WTC11 (cell line): ENCODE measurements at regions not wholly inside any gene's neighbourhood (a gene's known extent, or its start where the extent isn't known, plus 50 kb on each side); places are given as distances from the start of the nearest gene placed in this dataset.

ENCODE experiments used
- ATAC-seq: fragments of 200-7000 bp; cut with Tn5 transposase; 2 replicates; pipeline ENCODE4 v1.10.0; 2021; ENCODE audit warnings: mild to moderate bottlenecking, moderate library complexity
- CTCF ChIA-PET: fragments of 300-600 bp; sonication (Branson Sonifier 250); formaldehyde crosslinking; loops from one replicate; lab custom pipeline; 2021; ENCODE audit warnings: antibody characterized with exemption; lab: Charles Lee
- POLR2A ChIA-PET: fragments of 350-600 bp; sonication (Branson Sonifier 250); formaldehyde crosslinking; loops from one replicate; lab custom pipeline; 2021; ENCODE audit warnings: antibody characterized with exemption; lab: Charles Lee
- DNase-seq: peaks from one replicate; pipeline ENCODE4 v3.0.0; 2021; ENCODE audit warnings: low spot score
- H3K27ac Mint-ChIP-seq: 2 replicates; pipeline ENCODE4 v1.8.0; 2021; ENCODE audit warnings: mixed read lengths
- H3K27me3 Mint-ChIP-seq: 2 replicates; pipeline ENCODE4 v1.8.0; 2021; ENCODE audit warnings: low read depth, mild to moderate bottlenecking, moderate library complexity, mixed read lengths
- H3K36me3 Mint-ChIP-seq: 2 replicates; pipeline ENCODE4 v1.8.0; 2021; ENCODE audit warnings: mixed read lengths
- H3K4me1 Mint-ChIP-seq: 2 replicates; pipeline ENCODE4 v1.8.0; 2022; ENCODE audit warnings: mixed read lengths
- H3K4me3 Mint-ChIP-seq: 2 replicates; pipeline ENCODE4 v1.8.0; 2021; ENCODE audit warnings: mild to moderate bottlenecking, moderate library complexity, mixed read lengths
- H3K9me3 Mint-ChIP-seq: 2 replicates; pipeline ENCODE4 v1.8.0; 2021; ENCODE audit warnings: mixed read lengths
- EMX1 ChIP-seq: fragments of 250-450 bp; sonication (Bioruptor Pico); IDR thresholded peaks from 2 replicates; pipeline ENCODE4 v1.8.0; 2021; ENCODE audit warnings: mild to moderate bottlenecking
- FOXP1 ChIP-seq: sonication (generic); formaldehyde crosslinking; IDR thresholded peaks from 2 replicates; pipeline ENCODE4 v1.8.0; 2022; ENCODE audit warnings: missing genetic modification reagents, mild to moderate bottlenecking, moderate library complexity, borderline replicate concordance
- GRHL2 ChIP-seq: fragments of 250-450 bp; sonication (Bioruptor Pico); IDR thresholded peaks from 2 replicates; pipeline ENCODE4 v1.8.0; 2022; ENCODE audit warnings: mild to moderate bottlenecking, moderate library complexity; ENCODE audit not compliant: insufficient replicate concordance, severe bottlenecking
- JUN ChIP-seq: sonication (generic); formaldehyde crosslinking; IDR thresholded peaks from 2 replicates; pipeline ENCODE4 v1.8.0; 2023; ENCODE audit warnings: mild to moderate bottlenecking, missing genetic modification reagents
- MXD4 ChIP-seq: fragments of 250-450 bp; sonication (Bioruptor Pico); IDR thresholded peaks from 2 replicates; pipeline ENCODE4 v1.8.0; 2021; ENCODE audit warnings: mild to moderate bottlenecking, moderate library complexity, borderline replicate concordance
- NFYB ChIP-seq: sonication (generic); formaldehyde crosslinking; conservative IDR thresholded peaks from 2 replicates; pipeline ENCODE4 v1.8.0; 2022; ENCODE audit warnings: low read depth, missing genetic modification reagents
- NR2C2 ChIP-seq: sonication (generic); formaldehyde crosslinking; IDR thresholded peaks from 2 replicates; pipeline ENCODE4 v1.8.0; 2022; ENCODE audit warnings: mild to moderate bottlenecking, missing genetic modification reagents
- SOX15 ChIP-seq: fragments of 250-450 bp; sonication (Bioruptor Pico); IDR thresholded peaks from 2 replicates; pipeline ENCODE4 v1.9.0; 2021; ENCODE audit warnings: mild to moderate bottlenecking
- TEAD1 ChIP-seq: sonication (generic); formaldehyde crosslinking; IDR thresholded peaks from 2 replicates; pipeline ENCODE4 v1.8.0; 2022; ENCODE audit warnings: mild to moderate bottlenecking, missing genetic modification reagents
- ZNF263 ChIP-seq: sonication (generic); formaldehyde crosslinking; IDR thresholded peaks from 2 replicates; pipeline ENCODE4 v1.8.1; 2022; ENCODE audit warnings: low read depth, mild to moderate bottlenecking, moderate library complexity, missing genetic modification reagents
- ZNF317 ChIP-seq: sonication (generic); formaldehyde crosslinking; IDR thresholded peaks from 2 replicates; pipeline ENCODE4 v1.8.1; 2023; ENCODE audit warnings: low read depth, mild to moderate bottlenecking, moderate library complexity, missing genetic modification reagents, borderline replicate concordance
- TF ChIP-seq, protein P1 (sequence below): sonication (generic); formaldehyde crosslinking; IDR thresholded peaks from 2 replicates; pipeline ENCODE4 v1.8.0; 2022; ENCODE audit warnings: missing genetic modification reagents
- TF ChIP-seq, protein P2 (sequence below): fragments of 250-450 bp; sonication (Bioruptor Pico); IDR thresholded peaks from 2 replicates; pipeline ENCODE4 v1.9.0; 2021; ENCODE audit warnings: mild to moderate bottlenecking, borderline replicate concordance
- TF ChIP-seq, protein P3 (sequence below): sonication (generic); formaldehyde crosslinking; IDR thresholded peaks from 2 replicates; pipeline ENCODE4 v1.8.0; 2023; ENCODE audit warnings: missing genetic modification reagents
- TF ChIP-seq, protein P4 (sequence below): fragments of 250-450 bp; sonication (Bioruptor Pico); IDR thresholded peaks from 2 replicates; pipeline ENCODE4 v1.9.0; 2021; ENCODE audit warnings: mild to moderate bottlenecking
- TF ChIP-seq, protein P5 (sequence below): sonication (generic); formaldehyde crosslinking; IDR thresholded peaks from 2 replicates; pipeline ENCODE4 v1.8.1; 2023; ENCODE audit warnings: mild to moderate bottlenecking, missing genetic modification reagents, borderline replicate concordance
- TF ChIP-seq, protein P6 (sequence below): sonication (generic); formaldehyde crosslinking; IDR thresholded peaks from 2 replicates; pipeline ENCODE4 v1.8.1; 2022; ENCODE audit warnings: missing genetic modification reagents, borderline replicate concordance
- TF ChIP-seq, protein P7 (sequence below): sonication (generic); formaldehyde crosslinking; IDR thresholded peaks from 2 replicates; pipeline ENCODE4 v1.8.1; 2022; ENCODE audit warnings: low read depth, mild to moderate bottlenecking, moderate library complexity, missing genetic modification reagents, borderline replicate concordance

DNA sequence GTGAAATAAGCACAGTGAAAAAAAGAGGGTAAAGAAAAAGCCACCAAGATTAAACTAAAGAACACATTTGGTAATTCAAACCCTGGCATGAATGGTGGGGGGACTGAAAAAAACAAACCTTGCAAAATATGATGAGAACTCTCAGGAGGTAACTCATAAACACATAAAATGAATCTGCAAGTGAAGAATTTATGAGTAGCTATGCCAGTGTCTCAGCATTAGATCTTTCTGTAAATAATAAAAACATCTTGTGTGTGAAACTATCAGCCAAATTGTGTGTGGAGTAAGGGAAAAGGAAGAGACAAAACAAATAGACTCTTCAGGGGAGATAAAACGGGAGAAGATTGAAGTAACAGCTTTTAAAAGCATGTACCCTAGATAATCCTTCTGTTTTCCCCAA is 129.6 kb upstream of the SPEF2 start (continued):
- TF ChIP-seq, protein P1, sequence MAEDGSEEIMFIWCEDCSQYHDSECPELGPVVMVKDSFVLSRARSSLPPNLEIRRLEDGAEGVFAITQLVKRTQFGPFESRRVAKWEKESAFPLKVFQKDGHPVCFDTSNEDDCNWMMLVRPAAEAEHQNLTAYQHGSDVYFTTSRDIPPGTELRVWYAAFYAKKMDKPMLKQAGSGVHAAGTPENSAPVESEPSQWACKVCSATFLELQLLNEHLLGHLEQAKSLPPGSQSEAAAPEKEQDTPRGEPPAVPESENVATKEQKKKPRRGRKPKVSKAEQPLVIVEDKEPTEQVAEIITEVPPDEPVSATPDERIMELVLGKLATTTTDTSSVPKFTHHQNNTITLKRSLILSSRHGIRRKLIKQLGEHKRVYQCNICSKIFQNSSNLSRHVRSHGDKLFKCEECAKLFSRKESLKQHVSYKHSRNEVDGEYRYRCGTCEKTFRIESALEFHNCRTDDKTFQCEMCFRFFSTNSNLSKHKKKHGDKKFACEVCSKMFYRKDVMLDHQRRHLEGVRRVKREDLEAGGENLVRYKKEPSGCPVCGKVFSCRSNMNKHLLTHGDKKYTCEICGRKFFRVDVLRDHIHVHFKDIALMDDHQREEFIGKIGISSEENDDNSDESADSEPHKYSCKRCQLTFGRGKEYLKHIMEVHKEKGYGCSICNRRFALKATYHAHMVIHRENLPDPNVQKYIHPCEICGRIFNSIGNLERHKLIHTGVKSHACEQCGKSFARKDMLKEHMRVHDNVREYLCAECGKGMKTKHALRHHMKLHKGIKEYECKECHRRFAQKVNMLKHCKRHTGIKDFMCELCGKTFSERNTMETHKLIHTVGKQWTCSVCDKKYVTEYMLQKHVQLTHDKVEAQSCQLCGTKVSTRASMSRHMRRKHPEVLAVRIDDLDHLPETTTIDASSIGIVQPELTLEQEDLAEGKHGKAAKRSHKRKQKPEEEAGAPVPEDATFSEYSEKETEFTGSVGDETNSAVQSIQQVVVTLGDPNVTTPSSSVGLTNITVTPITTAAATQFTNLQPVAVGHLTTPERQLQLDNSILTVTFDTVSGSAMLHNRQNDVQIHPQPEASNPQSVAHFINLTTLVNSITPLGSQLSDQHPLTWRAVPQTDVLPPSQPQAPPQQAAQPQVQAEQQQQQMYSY (CRISPR knock-in tag), result no peak
- TF ChIP-seq, all 79 proteins: peak for 0

DNA sequence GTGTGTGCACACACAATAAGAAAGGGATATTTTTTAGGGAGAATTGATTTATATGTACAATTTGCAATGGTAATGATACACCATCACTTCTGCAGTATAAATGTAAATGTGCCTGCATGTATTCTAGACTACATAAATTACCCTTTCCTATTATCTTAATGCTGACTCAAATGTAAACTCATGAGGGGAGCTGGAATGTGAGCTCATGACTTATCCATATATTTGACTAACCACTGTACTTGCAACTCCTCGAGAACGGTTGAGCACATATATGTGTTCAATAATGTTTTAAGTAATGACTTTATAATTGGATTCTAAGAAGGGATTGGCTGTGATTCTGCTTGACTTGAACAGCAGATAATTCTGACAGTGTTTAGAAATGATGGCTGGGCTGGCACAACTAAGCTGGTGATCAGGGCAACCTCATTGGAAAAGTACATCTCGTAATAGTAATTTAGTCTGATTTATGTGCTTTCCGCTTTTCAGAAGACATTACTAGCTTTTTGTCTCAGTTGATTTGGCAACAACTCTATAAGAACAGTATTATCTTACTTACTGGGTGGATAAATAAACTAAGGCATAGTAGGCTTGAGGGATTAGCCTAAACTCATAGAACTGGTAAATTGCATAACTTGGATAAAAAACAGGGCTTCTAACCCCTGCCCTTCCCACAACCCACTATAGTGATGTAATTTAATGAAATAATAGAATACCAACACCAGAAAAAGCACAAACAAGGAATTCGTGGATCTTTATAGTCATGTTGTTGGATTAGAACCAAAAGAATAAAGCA is 130.2 kb upstream of the SPEF2 start:
- Mint-ChIP-seq H3K9me3 (peaks cover 4% of the 10 kb centered on the region; the same call in 1 of the 2 replicates), H3K27ac (no peak overlapping the region), H3K36me3 (no peaks in the 10 kb centered on the region), H3K4me3 (no peak overlapping the region), H3K4me1 (peaks cover 42% of the 10 kb centered on the region), H3K27me3 (no peaks in the 10 kb centered on the region)
- CTCF ChIA-PET, result no interaction called here
- ATAC-seq (no peak), DNase-seq (no peak)
- TF ChIP-seq, protein P2, sequence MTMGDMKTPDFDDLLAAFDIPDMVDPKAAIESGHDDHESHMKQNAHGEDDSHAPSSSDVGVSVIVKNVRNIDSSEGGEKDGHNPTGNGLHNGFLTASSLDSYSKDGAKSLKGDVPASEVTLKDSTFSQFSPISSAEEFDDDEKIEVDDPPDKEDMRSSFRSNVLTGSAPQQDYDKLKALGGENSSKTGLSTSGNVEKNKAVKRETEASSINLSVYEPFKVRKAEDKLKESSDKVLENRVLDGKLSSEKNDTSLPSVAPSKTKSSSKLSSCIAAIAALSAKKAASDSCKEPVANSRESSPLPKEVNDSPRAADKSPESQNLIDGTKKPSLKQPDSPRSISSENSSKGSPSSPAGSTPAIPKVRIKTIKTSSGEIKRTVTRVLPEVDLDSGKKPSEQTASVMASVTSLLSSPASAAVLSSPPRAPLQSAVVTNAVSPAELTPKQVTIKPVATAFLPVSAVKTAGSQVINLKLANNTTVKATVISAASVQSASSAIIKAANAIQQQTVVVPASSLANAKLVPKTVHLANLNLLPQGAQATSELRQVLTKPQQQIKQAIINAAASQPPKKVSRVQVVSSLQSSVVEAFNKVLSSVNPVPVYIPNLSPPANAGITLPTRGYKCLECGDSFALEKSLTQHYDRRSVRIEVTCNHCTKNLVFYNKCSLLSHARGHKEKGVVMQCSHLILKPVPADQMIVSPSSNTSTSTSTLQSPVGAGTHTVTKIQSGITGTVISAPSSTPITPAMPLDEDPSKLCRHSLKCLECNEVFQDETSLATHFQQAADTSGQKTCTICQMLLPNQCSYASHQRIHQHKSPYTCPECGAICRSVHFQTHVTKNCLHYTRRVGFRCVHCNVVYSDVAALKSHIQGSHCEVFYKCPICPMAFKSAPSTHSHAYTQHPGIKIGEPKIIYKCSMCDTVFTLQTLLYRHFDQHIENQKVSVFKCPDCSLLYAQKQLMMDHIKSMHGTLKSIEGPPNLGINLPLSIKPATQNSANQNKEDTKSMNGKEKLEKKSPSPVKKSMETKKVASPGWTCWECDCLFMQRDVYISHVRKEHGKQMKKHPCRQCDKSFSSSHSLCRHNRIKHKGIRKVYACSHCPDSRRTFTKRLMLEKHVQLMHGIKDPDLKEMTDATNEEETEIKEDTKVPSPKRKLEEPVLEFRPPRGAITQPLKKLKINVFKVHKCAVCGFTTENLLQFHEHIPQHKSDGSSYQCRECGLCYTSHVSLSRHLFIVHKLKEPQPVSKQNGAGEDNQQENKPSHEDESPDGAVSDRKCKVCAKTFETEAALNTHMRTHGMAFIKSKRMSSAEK, result no peak
- TF ChIP-seq FOXP1, result no peak
- TF ChIP-seq, protein P3, sequence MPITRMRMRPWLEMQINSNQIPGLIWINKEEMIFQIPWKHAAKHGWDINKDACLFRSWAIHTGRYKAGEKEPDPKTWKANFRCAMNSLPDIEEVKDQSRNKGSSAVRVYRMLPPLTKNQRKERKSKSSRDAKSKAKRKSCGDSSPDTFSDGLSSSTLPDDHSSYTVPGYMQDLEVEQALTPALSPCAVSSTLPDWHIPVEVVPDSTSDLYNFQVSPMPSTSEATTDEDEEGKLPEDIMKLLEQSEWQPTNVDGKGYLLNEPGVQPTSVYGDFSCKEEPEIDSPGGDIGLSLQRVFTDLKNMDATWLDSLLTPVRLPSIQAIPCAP, result no peak
- no peak for TF ChIP-seq ZNF263
- no peak for TF ChIP-seq GRHL2
- TF ChIP-seq, protein P4, sequence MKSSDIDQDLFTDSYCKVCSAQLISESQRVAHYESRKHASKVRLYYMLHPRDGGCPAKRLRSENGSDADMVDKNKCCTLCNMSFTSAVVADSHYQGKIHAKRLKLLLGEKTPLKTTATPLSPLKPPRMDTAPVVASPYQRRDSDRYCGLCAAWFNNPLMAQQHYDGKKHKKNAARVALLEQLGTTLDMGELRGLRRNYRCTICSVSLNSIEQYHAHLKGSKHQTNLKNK, result no peak
- TF ChIP-seq, protein P5, sequence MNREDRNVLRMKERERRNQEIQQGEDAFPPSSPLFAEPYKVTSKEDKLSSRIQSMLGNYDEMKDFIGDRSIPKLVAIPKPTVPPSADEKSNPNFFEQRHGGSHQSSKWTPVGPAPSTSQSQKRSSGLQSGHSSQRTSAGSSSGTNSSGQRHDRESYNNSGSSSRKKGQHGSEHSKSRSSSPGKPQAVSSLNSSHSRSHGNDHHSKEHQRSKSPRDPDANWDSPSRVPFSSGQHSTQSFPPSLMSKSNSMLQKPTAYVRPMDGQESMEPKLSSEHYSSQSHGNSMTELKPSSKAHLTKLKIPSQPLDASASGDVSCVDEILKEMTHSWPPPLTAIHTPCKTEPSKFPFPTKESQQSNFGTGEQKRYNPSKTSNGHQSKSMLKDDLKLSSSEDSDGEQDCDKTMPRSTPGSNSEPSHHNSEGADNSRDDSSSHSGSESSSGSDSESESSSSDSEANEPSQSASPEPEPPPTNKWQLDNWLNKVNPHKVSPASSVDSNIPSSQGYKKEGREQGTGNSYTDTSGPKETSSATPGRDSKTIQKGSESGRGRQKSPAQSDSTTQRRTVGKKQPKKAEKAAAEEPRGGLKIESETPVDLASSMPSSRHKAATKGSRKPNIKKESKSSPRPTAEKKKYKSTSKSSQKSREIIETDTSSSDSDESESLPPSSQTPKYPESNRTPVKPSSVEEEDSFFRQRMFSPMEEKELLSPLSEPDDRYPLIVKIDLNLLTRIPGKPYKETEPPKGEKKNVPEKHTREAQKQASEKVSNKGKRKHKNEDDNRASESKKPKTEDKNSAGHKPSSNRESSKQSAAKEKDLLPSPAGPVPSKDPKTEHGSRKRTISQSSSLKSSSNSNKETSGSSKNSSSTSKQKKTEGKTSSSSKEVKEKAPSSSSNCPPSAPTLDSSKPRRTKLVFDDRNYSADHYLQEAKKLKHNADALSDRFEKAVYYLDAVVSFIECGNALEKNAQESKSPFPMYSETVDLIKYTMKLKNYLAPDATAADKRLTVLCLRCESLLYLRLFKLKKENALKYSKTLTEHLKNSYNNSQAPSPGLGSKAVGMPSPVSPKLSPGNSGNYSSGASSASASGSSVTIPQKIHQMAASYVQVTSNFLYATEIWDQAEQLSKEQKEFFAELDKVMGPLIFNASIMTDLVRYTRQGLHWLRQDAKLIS (CRISPR knock-in tag), result no peak
- no peak for TF ChIP-seq SOX15 (CRISPR knock-in tag)
- no peak for TF ChIP-seq ZNF317 (CRISPR knock-in tag)
- no peak for TF ChIP-seq MXD4 (CRISPR knock-in tag)
- no peak for TF ChIP-seq TEAD1 (CRISPR knock-in tag)
- TF ChIP-seq, protein P6, sequence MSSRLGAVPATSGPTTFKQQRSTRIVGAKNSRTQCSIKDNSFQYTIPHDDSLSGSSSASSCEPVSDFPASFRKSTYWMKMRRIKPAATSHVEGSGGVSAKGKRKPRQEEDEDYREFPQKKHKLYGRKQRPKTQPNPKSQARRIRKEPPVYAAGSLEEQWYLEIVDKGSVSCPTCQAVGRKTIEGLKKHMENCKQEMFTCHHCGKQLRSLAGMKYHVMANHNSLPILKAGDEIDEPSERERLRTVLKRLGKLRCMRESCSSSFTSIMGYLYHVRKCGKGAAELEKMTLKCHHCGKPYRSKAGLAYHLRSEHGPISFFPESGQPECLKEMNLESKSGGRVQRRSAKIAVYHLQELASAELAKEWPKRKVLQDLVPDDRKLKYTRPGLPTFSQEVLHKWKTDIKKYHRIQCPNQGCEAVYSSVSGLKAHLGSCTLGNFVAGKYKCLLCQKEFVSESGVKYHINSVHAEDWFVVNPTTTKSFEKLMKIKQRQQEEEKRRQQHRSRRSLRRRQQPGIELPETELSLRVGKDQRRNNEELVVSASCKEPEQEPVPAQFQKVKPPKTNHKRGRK, result no peak
- TF ChIP-seq JUN (CRISPR knock-in tag), result no peak
- TF ChIP-seq NFYB (CRISPR knock-in tag), result no peak
- no peak for TF ChIP-seq NR2C2
- TF ChIP-seq EMX1 (CRISPR knock-in tag), result no peak
- TF ChIP-seq, protein P7, sequence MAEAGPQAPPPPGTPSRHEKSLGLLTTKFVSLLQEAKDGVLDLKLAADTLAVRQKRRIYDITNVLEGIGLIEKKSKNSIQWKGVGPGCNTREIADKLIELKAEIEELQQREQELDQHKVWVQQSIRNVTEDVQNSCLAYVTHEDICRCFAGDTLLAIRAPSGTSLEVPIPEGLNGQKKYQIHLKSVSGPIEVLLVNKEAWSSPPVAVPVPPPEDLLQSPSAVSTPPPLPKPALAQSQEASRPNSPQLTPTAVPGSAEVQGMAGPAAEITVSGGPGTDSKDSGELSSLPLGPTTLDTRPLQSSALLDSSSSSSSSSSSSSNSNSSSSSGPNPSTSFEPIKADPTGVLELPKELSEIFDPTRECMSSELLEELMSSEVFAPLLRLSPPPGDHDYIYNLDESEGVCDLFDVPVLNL (CRISPR knock-in tag), result no peak
- POLR2A ChIA-PET, result no interaction called here
